ENCODE measurements at regions not wholly inside any gene's neighbourhood (a gene's known extent, or its start where the extent isn't known, plus 50 kb on each side); places are given as distances from the start of the nearest gene placed in this dataset.

DNA sequence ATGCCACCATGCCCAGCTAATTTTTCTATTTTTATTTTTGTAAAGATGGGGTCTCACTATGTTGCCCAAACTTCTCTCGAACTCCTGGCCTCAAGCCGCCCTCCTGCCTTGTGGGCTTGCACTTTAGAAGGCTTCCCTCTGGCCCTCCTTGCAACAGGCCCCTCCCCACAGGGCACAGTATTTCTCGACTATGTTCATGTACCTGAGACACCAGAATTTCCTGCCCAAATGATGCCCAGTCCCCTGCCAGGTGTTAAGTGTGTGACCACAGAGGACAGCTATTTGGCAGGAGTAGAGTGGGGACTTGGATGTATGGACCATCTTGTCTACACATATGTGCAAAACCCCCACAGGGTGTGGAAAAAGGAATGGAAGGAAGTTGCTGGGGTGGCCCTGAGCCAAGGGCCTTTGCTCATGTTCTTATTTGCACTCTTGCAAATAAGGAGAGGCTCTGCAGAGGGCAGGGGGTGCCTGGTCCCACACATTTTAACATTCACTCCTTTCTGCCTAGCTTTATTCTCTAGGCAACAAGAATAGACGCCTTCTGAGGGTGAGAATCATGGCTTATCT is 168.4 kb upstream of the PODXL start:
- no peak overlapping the region for H3K27ac ChIP-seq (ENCODE audit: insufficient read depth, low read depth, low read length)
- H3K4me3 ChIP-seq (replicated peaks in 1 of 3; ENCODE audit: insufficient read depth in 1 of 3, low read depth in 1 of 3, low read length in 3 of 3): no peak overlapping the region
- no peak overlapping the region for H2AFZ ChIP-seq (ENCODE audit: low read depth, low read length)
- CTCF ChIA-PET: no interaction called here
- H3K9me3 ChIP-seq (replicated peaks; ENCODE audit: control insufficient read depth, insufficient read depth, low read length): no peaks in the 10 kb centered on the region
- intact Hi-C loops (cut with micrococcal nuclease) (no loop called here), dilution Hi-C loops (cut with MboI; ENCODE audit: extremely low pct_ligation_motif_present, low sequenced_read_pairs) (no loop called here)
- H3K9ac ChIP-seq (replicated peaks; ENCODE audit: extremely low read depth, insufficient read depth, low read length): no peak overlapping the region
- no peaks in the 10 kb centered on the region for H3K4me1 ChIP-seq (ENCODE audit: control insufficient read depth, extremely low read depth, insufficient read depth, low read length)
- no TSS peak for BruUV-seq (replicated peaks)
- TF ChIP-seq FOS (IDR thresholded peaks at IDR 0.05; ENCODE audit: borderline replicate concordance, insufficient read depth, low read length) (no peak), POLR2A (IDR thresholded peaks at IDR 0.05; ENCODE audit: low read depth, low read length) (no peak), CTCF (IDR thresholded peaks at IDR 0.05; ENCODE audit: extremely low read depth in 1 of 2, insufficient read depth in 1 of 2, low read depth in 1 of 2, low read length in 2 of 2) (no peak), MAX (IDR thresholded peaks at IDR 0.05; ENCODE audit: insufficient read depth, insufficient read length) (no peak), GATA2 (IDR thresholded peaks at IDR 0.05; ENCODE audit: insufficient read depth, insufficient read length, low read depth, low read length) (no peak), EZH2 (IDR thresholded peaks at IDR 0.05; ENCODE audit: borderline replicate concordance, low read depth, low read length, severe bottlenecking) (no peak), MYC (IDR thresholded peaks at IDR 0.05; ENCODE audit: low read depth, low read length) (no peak), JUN (IDR thresholded peaks at IDR 0.05; ENCODE audit: borderline replicate concordance, insufficient read depth, insufficient read length, low read depth) (no peak), POLR2AphosphoS5 (IDR thresholded peaks at IDR 0.05; ENCODE audit: insufficient read depth, low read depth, low read length) (no peak)
- H3K36me3 ChIP-seq (ENCODE audit: control insufficient read depth in 2 of 2, extremely low read depth in 1 of 2, insufficient read depth in 2 of 2, low read length in 2 of 2): no peaks in the 10 kb centered on the region
- peaks cover 1 to 4% of the 10 kb centered on the region in 2 experiments for H3K27me3 ChIP-seq (ENCODE audit: control insufficient read depth in 2 of 2, insufficient read depth in 2 of 2, low read length in 2 of 2)
- no peak for DNase-seq (ENCODE audit: low read depth, low spot score)
- no peaks in the 10 kb centered on the region for H4K20me1 ChIP-seq (replicated peaks; ENCODE audit: control insufficient read depth, extremely low read depth, insufficient read depth, low read length)
- no peaks in the 10 kb centered on the region for H3K9me1 ChIP-seq (replicated peaks; ENCODE audit: control insufficient read depth, extremely low read depth, insufficient read depth, low read length)
- H3K4me2 ChIP-seq (ENCODE audit: insufficient read depth, low read length): no peak overlapping the region
- no peak for FAIRE-seq
- H3K79me2 ChIP-seq (ENCODE audit: control insufficient read depth, insufficient read depth, low read length): no peaks in the 10 kb centered on the region
- POLR2A ChIA-PET: no interaction called here
